AG04450 (cell line): ENCODE measurements at regions not wholly inside any gene's neighbourhood (a gene's known extent, or its start where the extent isn't known, plus 50 kb on each side); places are given as distances from the start of the nearest gene placed in this dataset.

Experiments
- CTCF ChIA-PET: fragments of 300-600, 350-600 bp; formaldehyde crosslinking; extraction: SDS; loops from one replicate; lab custom pipeline; 2022; ENCODE audit warnings: antibody characterized with exemption, inconsistent platforms; lab: Charles Lee
- POLR2A ChIA-PET: fragments of 350-600 bp; formaldehyde crosslinking; extraction: SDS; loops from one replicate; lab custom pipeline; 2021; ENCODE audit warnings: antibody characterized with exemption, inconsistent platforms; lab: Yijun Ruan, JAX
- DNase-seq: peaks from one replicate; pipeline ENCODE4 v3.0.0-alpha.2; 2011; ENCODE audit warnings: low read depth, low spot score
- H3K27ac ChIP-seq: one replicate; pipeline ENCODE4 v1.5.1; 2012; ENCODE audit warnings: low read depth, low read length, control low read depth
- H3K27me3 ChIP-seq: one replicate; pipeline ENCODE4 v1.6.0; 2012; ENCODE audit warnings: low read length; ENCODE audit not compliant: control insufficient read depth, insufficient read depth
- H3K4me3 ChIP-seq: 2 replicates; pipeline ENCODE4 v1.5.1; 2011; ENCODE audit warnings: mild to moderate bottlenecking, low read depth, low read length, control low read depth
- H3K9me3 ChIP-seq: 2 replicates; pipeline ENCODE4 v1.5.1; 2012; ENCODE audit warnings: low read length; ENCODE audit not compliant: control insufficient read depth, insufficient read depth
- CTCF ChIP-seq: IDR thresholded peaks from 2 replicates; pipeline ENCODE4 v1.5.1; 2011; ENCODE audit warnings: low read depth, low read length, control low read depth, inconsistent platforms

- Histone ChIP-seq H3K9me3 (no peaks in the 10 kb centered on the region), H3K4me3 (no peak overlapping the region), H3K27ac (no peak overlapping the region), H3K27me3 (no peaks in the 10 kb centered on the region)
- TF ChIP-seq CTCF, result no peak
- POLR2A ChIA-PET, result no interaction called here
- DNase-seq, result no peak
- CTCF ChIA-PET, result no interaction called here
Observed at GRCh38 chr20:10853176-10853575, 179.4 kb upstream of the JAG1 start.

GRCh38 chr20:10853731-10854130 is 179.9 kb upstream of the JAG1 start:
- H3K4me3 ChIP-seq, result no peak overlapping the region
- ChIA-PET CTCF (no interaction called here), POLR2A (no interaction called here)

GRCh38 chr20:10854976-10855375 is 181.2 kb upstream of the JAG1 start:
- ChIA-PET POLR2A (no interaction called here), CTCF (no interaction called here)
- Histone ChIP-seq H3K27ac (no peak overlapping the region), H3K27me3 (no peaks in the 10 kb centered on the region), H3K4me3 (no peak overlapping the region), H3K9me3 (no peaks in the 10 kb centered on the region)
- TF ChIP-seq CTCF, result no peak
- DNase-seq, result no peak

More at GRCh38 chr20:10853731-10854130, 179.9 kb upstream of the JAG1 start:
- Histone ChIP-seq H3K27ac (no peak overlapping the region), H3K9me3 (no peaks in the 10 kb centered on the region), H3K27me3 (no peaks in the 10 kb centered on the region)
- no peak for DNase-seq
- TF ChIP-seq CTCF, result no peak

GRCh38 chr20:10855778-10856177 is 182.0 kb upstream of the JAG1 start:
- TF ChIP-seq CTCF, result no peak
- Histone ChIP-seq H3K27ac (no peak overlapping the region), H3K4me3 (no peak overlapping the region), H3K27me3 (no peaks in the 10 kb centered on the region), H3K9me3 (no peaks in the 10 kb centered on the region)
- ChIA-PET POLR2A (no interaction called here), CTCF (no interaction called here)
- DNase-seq, result no peak

- no peak for DNase-seq
Observed at GRCh38 chr20:10856237-10857015, 182.6 kb upstream of the JAG1 start.

More at GRCh38 chr20:10856237-10857015, 182.6 kb upstream of the JAG1 start:
- POLR2A ChIA-PET, result no interaction called here
- H3K4me3 ChIP-seq, result no peak overlapping the region
- H3K27ac ChIP-seq, result no peak overlapping the region
- no peak for TF ChIP-seq CTCF
- H3K27me3 ChIP-seq, result no peaks in the 10 kb centered on the region
- no peaks in the 10 kb centered on the region for H3K9me3 ChIP-seq
- CTCF ChIA-PET, result no interaction called here
